ENCODE measurements at regions not wholly inside any gene's neighbourhood (a gene's known extent, or its start where the extent isn't known, plus 50 kb on each side); places are given as distances from the start of the nearest gene placed in this dataset.

GRCh38 chr3:34534013-34534412 is 735.6 kb downstream of the PDCD6IP start:
- TF ChIP-seq CTCF (IDR thresholded peaks at IDR 0.05) (no peak), POLR2A (IDR thresholded peaks at IDR 0.05) (no peak), EP300 (IDR thresholded peaks at IDR 0.05) (no peak)

Measured in tibial nerve (tissue), 4 donors.